Mammary epithelial cell (primary cell): ENCODE measurements at regions not wholly inside any gene's neighbourhood (a gene's known extent, or its start where the extent isn't known, plus 50 kb on each side); places are given as distances from the start of the nearest gene placed in this dataset.

ENCODE experiments used
- CTCF ChIP-seq, 2 donors: IDR thresholded peaks in 1 of 2; conservative IDR thresholded peaks in 1 of 2; 2 replicates each; pipeline ENCODE4 v1.5.1; 2011 to 2012; ENCODE audit warnings: inconsistent platforms in 2 of 2, low read length in 2 of 2, mild to moderate bottlenecking in 2 of 2, control low read depth in 1 of 2, low read depth in 1 of 2; ENCODE audit not compliant: insufficient read depth in 1 of 2; ENCODE audit errors: extremely low read depth in 1 of 2
- EZH2 ChIP-seq: IDR thresholded peaks from 2 replicates; pipeline ENCODE4 v1.6.1; 2012; ENCODE audit warnings: low read length, inconsistent platforms, borderline replicate concordance

GRCh38 chr11:13098063-13098462, 88.9 kb downstream of the RASSF10 start:
- TF ChIP-seq CTCF (conservative IDR thresholded peaks at IDR 0.05 in 1 of 2, IDR thresholded peaks at IDR 0.05 in 1 of 2; ENCODE audit: extremely low read depth in 1 of 2, insufficient read depth in 1 of 2, low read depth in 1 of 2, low read length in 2 of 2): no peak
- TF ChIP-seq EZH2: no peak
